HG03354 (cell line): ENCODE measurements at regions not wholly inside any gene's neighbourhood (a gene's known extent, or its start where the extent isn't known, plus 50 kb on each side); places are given as distances from the start of the nearest gene placed in this dataset.

ENCODE experiments used
- ATAC-seq: cut with Tn5 transposase; IDR thresholded peaks from one replicate; pipeline ENCODE4 v1.9.1; 2021; ENCODE audit warnings: mild to moderate bottlenecking; ENCODE audit not compliant: unreplicated experiment, poor library complexity, severe bottlenecking

GRCh38 chr4:14545163-14545562, 457.1 kb upstream of the CPEB2 start:
- no peak for ATAC-seq

- ATAC-seq, result no peak
These were observed 456.5 kb upstream of the CPEB2 start for GRCh38 chr4:14545807-14546206.

DNA sequence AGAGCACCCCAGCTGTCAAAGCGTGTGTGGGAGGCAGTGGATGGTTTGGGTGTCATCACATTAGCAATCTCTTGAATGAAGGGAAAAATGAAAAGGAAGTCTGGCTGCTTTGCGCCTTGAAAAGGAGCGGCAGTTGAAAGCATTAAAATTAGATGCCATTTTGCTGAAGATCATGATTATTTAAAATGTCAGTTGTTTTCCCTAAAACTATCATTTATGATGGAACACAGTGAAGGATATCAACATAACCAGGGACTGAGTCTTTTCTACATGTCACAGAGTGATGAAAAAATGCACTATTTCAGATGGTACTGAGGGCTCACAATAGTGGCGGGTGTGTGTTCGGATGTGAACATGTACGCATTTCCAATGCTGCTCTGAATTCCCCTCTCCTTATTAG, 450.2 kb upstream of the CPEB2 start:
- ATAC-seq, result no peak

DNA sequence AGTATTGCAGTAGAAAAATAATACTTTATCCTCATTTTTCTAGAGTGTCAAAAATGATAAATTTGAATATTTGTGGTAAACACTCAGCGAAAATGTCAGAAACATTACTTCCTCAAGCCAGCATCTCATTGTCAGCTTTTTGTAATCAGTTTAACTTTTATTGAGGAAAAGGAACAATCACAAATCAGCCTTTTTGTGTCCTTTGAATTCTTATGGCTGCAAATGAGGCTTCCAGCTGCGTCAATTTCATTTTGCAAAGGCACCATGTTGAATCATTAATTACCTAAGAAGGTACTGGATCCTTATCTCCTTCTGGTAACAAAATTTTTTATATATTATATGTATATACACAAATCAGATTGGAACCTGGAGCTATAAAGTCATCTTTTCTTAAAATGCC, 442.6 kb upstream of the CPEB2 start:
- ATAC-seq, result no peak

- no peak for ATAC-seq
These were observed 441.7 kb upstream of the CPEB2 start for GRCh38 chr4:14560577-14560976.

DNA sequence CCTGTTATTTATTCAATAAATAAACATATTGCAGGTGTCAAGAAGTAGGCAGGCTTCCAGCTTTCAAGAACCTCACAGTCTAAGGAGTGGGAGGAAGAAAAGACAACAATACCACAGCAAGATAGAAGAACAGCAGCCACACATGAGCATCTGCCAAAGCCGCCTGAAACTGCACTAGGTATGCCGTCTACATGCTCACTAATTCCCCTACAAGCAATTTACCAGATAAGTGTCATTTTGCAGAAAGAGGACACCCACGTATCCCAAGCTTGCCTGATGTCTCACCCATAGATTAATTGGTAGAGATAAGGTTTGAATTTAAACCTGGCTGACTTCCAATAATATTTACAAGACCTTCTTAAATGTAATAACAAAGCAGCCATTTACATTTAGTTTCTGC, 439.4 kb upstream of the CPEB2 start:
- ATAC-seq, result no peak

GRCh38 chr4:14564281-14564680, 438.0 kb upstream of the CPEB2 start:
- ATAC-seq, result no peak

DNA sequence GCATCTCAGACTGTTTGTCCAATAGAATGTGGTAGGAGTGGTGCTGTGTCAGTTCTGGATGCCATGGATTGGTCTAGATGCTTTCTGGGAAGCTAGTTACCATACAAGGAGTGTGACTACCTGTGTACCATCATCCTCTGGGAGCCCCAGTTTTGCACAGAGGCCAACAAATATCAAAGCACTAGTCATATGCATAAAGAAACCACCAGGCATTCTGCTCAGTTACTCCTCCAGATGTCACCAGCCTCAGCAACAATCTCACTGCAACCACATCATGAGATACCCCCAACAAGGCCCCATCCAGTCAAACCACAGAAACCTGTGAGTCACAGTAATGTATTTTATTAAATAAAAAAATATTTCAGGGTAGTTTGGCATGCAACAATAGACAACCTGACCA, 435.8 kb upstream of the CPEB2 start:
- ATAC-seq, result no peak

GRCh38 chr4:14568351-14568750, 433.9 kb upstream of the CPEB2 start:
- no peak for ATAC-seq

GRCh38 chr4:14575289-14575688, 427.0 kb upstream of the CPEB2 start:
- ATAC-seq, result no peak

DNA sequence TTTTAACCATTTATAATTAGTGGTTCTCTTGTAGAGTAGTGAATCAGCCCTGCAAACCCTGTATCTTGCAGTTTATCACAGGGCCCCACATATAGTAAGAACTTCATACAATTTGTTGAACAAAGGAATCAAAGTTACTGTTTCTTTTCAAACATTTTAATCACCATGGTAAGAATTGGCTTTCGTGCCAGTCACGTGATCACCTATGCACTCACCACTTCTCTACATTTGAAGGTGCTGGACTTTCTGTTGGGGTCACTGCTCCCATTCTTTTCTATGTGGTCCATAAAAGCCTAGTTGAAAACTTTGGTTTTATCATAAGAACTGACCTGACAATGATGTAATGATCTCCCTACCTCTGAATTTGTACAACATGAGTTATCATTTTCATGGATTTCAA, 426.4 kb upstream of the CPEB2 start:
- no peak for ATAC-seq

- ATAC-seq, result no peak
These were observed 422.2 kb upstream of the CPEB2 start for GRCh38 chr4:14580061-14580460.

GRCh38 chr4:14581741-14582140, 420.5 kb upstream of the CPEB2 start:
- no peak for ATAC-seq

GRCh38 chr4:14582677-14583076, 419.6 kb upstream of the CPEB2 start:
- no peak for ATAC-seq

DNA sequence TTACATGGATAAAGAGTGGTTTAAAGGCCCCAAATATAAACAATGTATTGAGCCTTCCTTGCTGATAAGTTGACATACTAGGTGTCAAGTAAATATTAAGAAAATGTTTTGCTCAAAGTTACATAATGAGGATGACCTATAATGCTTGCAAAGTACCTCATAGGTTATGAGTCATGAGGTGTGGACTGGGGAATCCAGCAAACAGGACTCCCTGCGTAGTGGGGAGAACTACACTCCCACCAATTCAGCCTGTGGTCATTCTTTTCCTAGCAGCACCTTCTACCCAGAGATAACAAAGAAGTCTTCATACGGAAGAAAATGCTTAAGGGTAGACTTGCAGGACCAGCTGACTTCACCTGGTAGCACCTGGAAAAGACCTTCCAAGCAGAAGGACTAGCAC, 418.9 kb upstream of the CPEB2 start:
- no peak for ATAC-seq

DNA sequence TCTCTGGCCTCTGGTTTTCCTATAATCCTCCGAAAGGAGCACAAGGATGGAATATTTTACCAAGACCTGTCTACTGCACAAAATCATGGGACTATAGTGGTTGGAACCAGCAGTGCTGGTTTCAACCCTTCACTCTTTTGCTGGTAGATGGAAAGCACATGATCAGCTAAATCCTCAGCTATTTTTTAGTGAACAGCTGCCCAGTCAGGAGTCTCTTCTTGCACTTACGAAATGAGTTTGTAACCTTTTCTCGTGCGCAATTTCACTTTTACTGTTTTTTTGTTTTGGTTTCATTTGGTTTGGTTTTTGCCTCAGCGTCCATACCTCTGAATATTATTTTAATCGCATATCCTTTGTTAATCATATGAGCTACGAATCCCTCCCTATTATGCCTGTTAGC, 418.5 kb upstream of the CPEB2 start:
- ATAC-seq, result no peak

DNA sequence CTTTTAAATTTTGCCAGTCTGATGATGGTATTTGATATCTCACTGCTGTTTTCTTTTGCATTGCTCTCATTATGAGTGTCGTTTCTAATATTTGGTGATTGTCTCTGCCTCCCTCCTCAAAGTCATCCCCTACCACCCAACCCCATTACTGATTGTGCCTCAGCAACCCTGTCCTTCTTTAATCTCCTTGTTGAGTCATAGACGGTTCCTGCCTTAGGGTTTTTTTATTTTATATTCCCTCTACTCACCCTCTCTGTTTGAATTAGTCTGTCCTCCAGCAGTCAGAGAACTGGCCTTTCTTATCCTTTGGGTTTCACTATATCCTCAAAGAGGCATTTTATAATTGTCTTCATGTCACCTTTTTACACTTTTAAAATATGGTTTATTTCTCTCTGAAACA, 409.3 kb upstream of the CPEB2 start:
- ATAC-seq, result no peak

- no peak for ATAC-seq
These were observed 406.3 kb upstream of the CPEB2 start for GRCh38 chr4:14596028-14596427.

- ATAC-seq, result no peak
These were observed 405.8 kb upstream of the CPEB2 start for GRCh38 chr4:14596437-14596836.

DNA sequence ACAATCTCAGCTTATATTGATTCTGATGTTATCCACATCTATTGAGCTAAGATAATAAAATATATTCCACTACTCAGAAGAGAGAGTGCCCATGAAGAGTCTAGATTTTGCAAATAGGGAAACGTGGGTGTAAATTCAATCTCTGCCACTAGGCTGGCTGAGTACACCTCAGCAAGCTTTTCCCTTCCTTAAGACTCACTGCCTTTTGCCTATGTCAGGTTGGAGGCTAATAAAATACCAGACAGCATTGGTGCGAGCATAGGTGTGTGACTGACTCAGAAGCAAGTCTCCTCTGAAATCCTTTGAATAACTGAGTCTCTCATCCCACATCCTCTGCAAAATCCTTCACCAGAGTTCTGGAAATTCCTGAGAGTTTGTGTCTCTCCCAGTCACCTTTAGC, 405.4 kb upstream of the CPEB2 start:
- ATAC-seq, result no peak

DNA sequence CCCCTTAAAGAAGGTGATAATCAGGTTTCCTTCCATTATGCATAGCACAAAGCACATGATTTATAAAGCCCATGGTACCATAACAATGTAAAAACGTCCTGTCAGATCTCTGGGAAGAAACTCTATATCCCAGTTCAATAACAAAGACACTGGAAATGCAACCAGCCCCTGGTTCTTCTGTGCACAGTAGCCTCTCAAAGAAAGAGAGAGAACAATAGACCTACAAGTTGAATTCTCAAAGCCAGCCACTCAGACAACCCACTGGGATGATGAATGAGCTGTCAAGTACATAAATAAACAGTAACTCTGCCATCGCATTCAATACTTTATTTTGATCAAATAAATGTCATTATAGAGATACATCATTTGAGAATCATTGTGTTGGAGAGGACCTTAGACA, 400.1 kb upstream of the CPEB2 start:
- no peak for ATAC-seq

DNA sequence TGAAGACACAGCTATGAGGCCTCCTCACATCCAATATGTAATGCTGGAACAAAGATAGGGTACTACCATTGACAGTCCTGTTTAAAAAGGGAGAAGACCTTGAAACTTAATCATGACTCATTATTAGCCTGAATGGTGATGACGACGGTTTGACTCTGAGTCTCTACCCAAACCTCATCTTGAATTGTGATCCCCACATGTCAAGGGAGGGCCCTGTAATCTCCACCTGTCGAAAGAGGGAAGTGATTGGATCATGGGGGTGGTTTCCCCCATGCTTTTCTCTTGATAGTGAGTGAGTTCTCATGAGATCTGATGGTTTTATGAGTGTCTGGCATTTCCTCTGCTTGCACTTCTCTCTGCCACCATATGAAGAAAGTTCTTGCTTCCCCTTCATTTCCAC, 395.3 kb upstream of the CPEB2 start:
- no peak for ATAC-seq

DNA sequence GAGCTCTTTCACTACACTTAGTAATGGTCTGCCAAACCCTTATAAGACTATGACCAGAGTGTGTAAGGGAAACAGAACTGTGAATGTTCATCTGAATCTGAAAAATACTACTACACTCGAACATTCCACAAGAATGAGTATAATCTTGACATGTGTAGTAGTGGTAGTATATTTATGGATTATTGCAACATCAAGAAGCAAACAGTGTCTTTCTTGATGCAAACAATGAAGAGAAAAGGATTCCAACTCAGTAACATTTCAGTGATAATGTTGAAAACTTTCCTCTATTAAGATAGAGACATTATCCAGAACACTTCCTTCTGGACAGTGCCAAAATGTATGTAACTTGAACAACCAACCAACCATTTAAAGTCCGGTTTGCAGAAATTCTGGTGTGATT, 394.7 kb upstream of the CPEB2 start:
- ATAC-seq, result no peak
